Adrenal gland (tissue), 5 donors: ENCODE measurements at regions not wholly inside any gene's neighbourhood (a gene's known extent, or its start where the extent isn't known, plus 50 kb on each side); places are given as distances from the start of the nearest gene placed in this dataset.

ENCODE experiments used
- POLR2A ChIP-seq, 2 donors: fragments of 450-650 bp; IDR thresholded peaks; one replicate each; pipeline ENCODE4 v1.6.1; 2017; ENCODE audit warnings: antibody characterized with exemption in 2 of 2, mild to moderate bottlenecking in 2 of 2, moderate library complexity in 1 of 2
- TF ChIP-seq, protein P1 (sequence below), 6 experiments: fragments of 450-650 bp in 4 of 6; fragments of 200-600 bp in 2 of 6; sonication (generic) in 1 of 6; IDR thresholded peaks; 1 replicate in 5 of 6; 2 replicates in 1 of 6; pipeline versions ENCODE4 v1.5.1 to v1.8.0; 2016 to 2021; ENCODE audit warnings: antibody characterized with exemption in 6 of 6, mild to moderate bottlenecking in 2 of 6, moderate library complexity in 1 of 6
- donor health status: DM: no; HTN: no; CAD: no.

DNA sequence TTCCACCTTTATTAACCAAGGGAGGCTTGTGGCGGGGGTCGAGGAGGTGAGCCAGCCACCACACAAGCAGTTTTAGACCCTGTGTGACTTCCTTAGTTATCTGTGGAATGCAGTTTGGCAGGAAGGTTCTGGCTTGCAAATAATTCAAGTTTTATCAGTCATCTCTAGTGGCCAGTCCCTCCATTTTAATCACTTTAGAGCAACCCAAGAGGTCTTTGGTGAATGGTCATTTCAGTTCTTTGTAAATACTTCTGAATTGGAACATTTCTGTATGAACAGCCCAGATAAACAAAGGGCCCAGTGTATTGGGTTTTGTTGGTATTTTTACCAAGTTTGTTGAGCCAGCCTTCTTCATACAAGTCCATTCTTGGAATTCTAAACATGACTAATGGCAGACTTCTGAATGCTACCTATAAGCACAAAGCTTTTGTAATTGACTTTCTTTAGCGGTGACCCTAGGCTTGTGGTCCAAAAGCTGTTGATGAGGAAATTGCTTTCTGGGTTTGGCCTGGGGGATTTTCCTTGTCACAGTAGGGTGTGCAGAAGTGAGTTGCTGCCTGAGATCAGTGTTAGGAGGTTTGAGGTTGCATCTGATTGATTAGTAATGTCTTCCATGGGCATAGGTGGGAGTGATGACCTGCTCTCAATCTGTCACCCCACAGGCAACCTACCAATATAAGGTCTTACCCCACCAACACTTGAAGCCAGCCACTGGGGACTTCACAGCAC is 193.3 kb upstream of the TOPAZ1 start:
- TF ChIP-seq POLR2A (IDR thresholded peaks at IDR 0.05), result no peak
- TF ChIP-seq, protein P1, sequence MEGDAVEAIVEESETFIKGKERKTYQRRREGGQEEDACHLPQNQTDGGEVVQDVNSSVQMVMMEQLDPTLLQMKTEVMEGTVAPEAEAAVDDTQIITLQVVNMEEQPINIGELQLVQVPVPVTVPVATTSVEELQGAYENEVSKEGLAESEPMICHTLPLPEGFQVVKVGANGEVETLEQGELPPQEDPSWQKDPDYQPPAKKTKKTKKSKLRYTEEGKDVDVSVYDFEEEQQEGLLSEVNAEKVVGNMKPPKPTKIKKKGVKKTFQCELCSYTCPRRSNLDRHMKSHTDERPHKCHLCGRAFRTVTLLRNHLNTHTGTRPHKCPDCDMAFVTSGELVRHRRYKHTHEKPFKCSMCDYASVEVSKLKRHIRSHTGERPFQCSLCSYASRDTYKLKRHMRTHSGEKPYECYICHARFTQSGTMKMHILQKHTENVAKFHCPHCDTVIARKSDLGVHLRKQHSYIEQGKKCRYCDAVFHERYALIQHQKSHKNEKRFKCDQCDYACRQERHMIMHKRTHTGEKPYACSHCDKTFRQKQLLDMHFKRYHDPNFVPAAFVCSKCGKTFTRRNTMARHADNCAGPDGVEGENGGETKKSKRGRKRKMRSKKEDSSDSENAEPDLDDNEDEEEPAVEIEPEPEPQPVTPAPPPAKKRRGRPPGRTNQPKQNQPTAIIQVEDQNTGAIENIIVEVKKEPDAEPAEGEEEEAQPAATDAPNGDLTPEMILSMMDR (IDR thresholded peaks at IDR 0.05), result no peak
